NCI-H748 treated with DMSO at 0.1 percent for 48 hours (cell line): ENCODE measurements at regions not wholly inside any gene's neighbourhood (a gene's known extent, or its start where the extent isn't known, plus 50 kb on each side); places are given as distances from the start of the nearest gene placed in this dataset.
"Not testable (repeated sequence)": the region's sequence is repeated elsewhere in the genome, so short reads cannot be mapped to it uniquely, and the experiment has no call there.

Experiments used
- DNase-seq: peaks from one replicate; lab custom pipeline; 2025; lab: John Stamatoyannopoulos, UW

- DNase-seq = no peak
Observed at GRCh38 chr5:6108981-6109825, 269.1 kb downstream of the MED10 start.

GRCh38 chr5:6108540-6108848 lies 269.9 kb downstream of the MED10 start:
- no peak for DNase-seq

GRCh38 chr5:6107675-6108539 lies 270.4 kb downstream of the MED10 start:
- DNase-seq = no peak

GRCh38 chr5:6106756-6107155 lies 271.6 kb downstream of the MED10 start:
- no peak for DNase-seq

GRCh38 chr5:6105320-6105719 lies 273.0 kb downstream of the MED10 start:
- no peak for DNase-seq

GRCh38 chr5:6096101-6096500 lies 282.2 kb downstream of the MED10 start:
- DNase-seq = no peak

- not testable (repeated sequence) for DNase-seq
Observed at GRCh38 chr5:6094180-6094579, 284.2 kb downstream of the MED10 start.

GRCh38 chr5:6090838-6091237 lies 287.5 kb downstream of the MED10 start:
- DNase-seq = no peak

GRCh38 chr5:6090079-6090654 lies 288.2 kb downstream of the MED10 start:
- DNase-seq = no peak

GRCh38 chr5:6088706-6089105 lies 289.6 kb downstream of the MED10 start:
- no peak for DNase-seq

GRCh38 chr5:6087576-6087975 lies 290.8 kb downstream of the MED10 start:
- no peak for DNase-seq

- DNase-seq = no peak
Observed at GRCh38 chr5:6086871-6087270, 291.5 kb downstream of the MED10 start.

- DNase-seq = no peak
Observed at GRCh38 chr5:6085341-6085860, 292.9 kb downstream of the MED10 start.

GRCh38 chr5:6084836-6085235 lies 293.5 kb downstream of the MED10 start:
- DNase-seq = no peak

- DNase-seq = peak; percentile 64
Observed at GRCh38 chr5:6084376-6084775, 294.0 kb downstream of the MED10 start.

- no peak for DNase-seq
Observed at GRCh38 chr5:6083311-6083978, 294.9 kb downstream of the MED10 start.

- DNase-seq = no peak
Observed at GRCh38 chr5:6082685-6083084, 295.7 kb downstream of the MED10 start.

- no peak for DNase-seq
Observed at GRCh38 chr5:6081727-6082210, 296.6 kb downstream of the MED10 start.

GRCh38 chr5:6080930-6081726 lies 297.2 kb downstream of the MED10 start:
- DNase-seq = no peak

GRCh38 chr5:6080436-6080835 lies 297.9 kb downstream of the MED10 start:
- DNase-seq = no peak

GRCh38 chr5:6078881-6079280 lies 299.5 kb downstream of the MED10 start:
- no peak for DNase-seq
